IPS DF 6.9 (cell line): ENCODE measurements at regions not wholly inside any gene's neighbourhood (a gene's known extent, or its start where the extent isn't known, plus 50 kb on each side); places are given as distances from the start of the nearest gene placed in this dataset.
"Not testable (repeated sequence)": the region's sequence is repeated elsewhere in the genome, so short reads cannot be mapped to it uniquely, and the experiment has no call there.

Experiments
- DNase-seq: peaks from one replicate; pipeline ENCODE4 v3.0.0-alpha.2; 2013; ENCODE audit warnings: low read depth, low spot score
- H3K27ac ChIP-seq: one replicate; pipeline ENCODE4 v1.5.1; 2013; ENCODE audit warnings: low read length, control low read depth
- H3K27me3 ChIP-seq: 2 replicates; pipeline ENCODE4 v1.6.1; 2013; ENCODE audit warnings: mild to moderate bottlenecking, low read length; ENCODE audit not compliant: control insufficient read depth, insufficient read depth
- H3K36me3 ChIP-seq: 2 replicates; pipeline ENCODE4 v1.6.1; 2013; ENCODE audit warnings: low read length; ENCODE audit not compliant: control insufficient read depth, insufficient read depth
- H3K4me1 ChIP-seq: 2 replicates; pipeline ENCODE4 v1.6.1; 2013; ENCODE audit warnings: low read length; ENCODE audit not compliant: control insufficient read depth, insufficient read depth
- H3K4me3 ChIP-seq: 2 replicates; pipeline ENCODE4 v1.5.1; 2013; ENCODE audit warnings: mild to moderate bottlenecking, low read length
- H3K9me3 ChIP-seq: 2 replicates; pipeline ENCODE4 v1.6.1; 2013; ENCODE audit warnings: low read length, inconsistent platforms; ENCODE audit not compliant: control insufficient read depth, insufficient read depth
- WGBS: extraction: QIAGEN DNeasy Blood & Tissue Kit; methylation state at CpG from one replicate; pipeline ENCODE4 v1.1.7; 2013; ENCODE audit warnings: mixed read lengths, missing lambda C conversion rate; ENCODE audit not compliant: insufficient read length, insufficient coverage; 5-methylcytosine and 5-hydroxymethylcytosine counted together

DNA sequence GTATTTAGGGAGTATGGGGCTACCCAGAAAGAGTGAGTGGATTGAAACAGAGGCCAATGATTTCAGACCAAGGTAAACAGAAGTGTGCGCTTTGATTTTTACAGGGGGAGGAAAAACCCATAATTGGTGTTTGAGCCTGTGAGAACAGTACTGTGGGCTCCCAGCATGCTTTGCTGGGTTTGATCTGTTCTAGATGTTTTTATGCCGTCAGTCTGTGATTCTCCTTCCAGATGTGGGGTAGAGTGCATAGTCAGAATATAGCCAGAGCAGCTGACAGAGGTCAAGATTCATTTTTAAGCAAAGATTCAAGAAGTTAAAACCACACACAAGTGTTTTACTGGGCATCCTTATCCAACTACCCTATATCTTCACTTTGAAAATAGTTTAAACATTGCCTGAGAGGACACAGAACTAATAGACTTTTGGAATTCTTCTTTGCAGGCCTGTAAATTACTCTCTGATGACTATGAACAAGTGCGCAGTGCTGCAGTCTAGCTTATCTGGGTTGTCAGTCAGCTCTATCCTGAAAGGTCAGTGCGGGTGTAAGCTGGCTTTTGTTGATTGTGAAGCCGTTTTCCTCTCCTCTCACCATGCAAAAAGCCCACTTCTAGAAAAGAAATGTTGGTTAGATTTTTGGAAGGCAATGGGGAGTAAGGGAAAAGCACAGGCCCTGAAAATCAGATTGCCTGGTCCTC lies 216.2 kb upstream of the VKORC1L1 start:
- not testable (repeated sequence) for H3K9me3 ChIP-seq, DNase-seq, H3K27ac ChIP-seq, H3K27me3 ChIP-seq, H3K4me3 ChIP-seq, H3K36me3 ChIP-seq, H3K4me1 ChIP-seq
- WGBS: no CpG with 5 or more reads among the region's 5 CpGs

DNA sequence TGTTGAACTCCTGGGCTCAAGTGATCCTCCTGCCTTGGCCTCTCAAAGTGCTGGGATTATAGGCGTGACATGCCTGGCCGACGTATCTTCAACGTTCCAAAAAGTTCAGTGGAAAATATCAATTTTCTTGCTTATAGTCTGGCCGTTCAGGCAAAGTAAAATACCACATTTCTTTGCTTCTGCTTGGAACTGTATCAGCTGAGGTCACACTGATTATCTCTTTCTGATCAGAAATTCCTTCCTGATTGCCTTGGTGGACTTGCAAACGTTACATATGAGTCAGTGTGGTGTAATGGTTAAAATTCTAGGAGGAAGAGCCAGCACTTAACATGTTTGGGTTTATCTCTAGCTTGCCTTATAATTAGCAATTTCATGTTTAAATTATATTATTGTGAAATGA lies 189.5 kb upstream of the VKORC1L1 start:
- H3K4me3 ChIP-seq, H3K27me3 ChIP-seq, H3K4me1 ChIP-seq, H3K9me3 ChIP-seq, H3K36me3 ChIP-seq, H3K27ac ChIP-seq, DNase-seq: not testable (repeated sequence)
- no CpG with 5 or more reads among the region's 6 CpGs for whole genome bisulfite sequencing

DNA sequence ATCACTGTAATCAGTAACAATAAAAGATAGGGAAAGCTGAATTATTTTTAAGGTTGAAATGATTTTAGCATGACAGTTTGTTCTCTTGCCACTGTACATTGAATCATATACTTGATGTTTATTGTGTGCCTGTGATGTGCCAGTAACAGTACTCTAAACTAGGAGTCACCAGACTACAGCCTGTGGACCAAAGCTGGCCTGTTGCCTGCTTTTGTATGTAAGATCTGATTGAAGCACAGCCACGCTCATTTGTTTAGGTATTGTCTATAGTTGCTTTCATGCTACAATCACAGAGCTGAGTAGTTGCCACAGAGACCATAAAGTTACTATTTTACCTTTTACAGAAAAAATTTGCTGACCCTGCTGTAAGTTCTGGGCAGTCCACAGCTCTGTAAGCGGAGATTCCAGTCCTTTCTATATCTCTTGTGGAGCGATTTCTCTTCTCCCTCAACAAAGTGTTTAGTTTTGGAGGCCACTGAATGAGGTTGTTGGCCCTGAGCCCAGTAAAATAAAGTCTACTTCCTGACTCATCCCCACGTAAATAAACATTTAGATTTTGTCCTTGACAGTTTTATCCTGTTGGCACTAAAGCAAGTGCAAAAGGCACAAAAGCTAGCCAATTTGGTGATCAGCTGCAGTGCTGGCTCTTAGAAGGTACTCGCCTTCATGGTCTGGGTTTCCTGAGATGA lies 173.7 kb upstream of the VKORC1L1 start:
- H3K27me3 ChIP-seq, H3K4me1 ChIP-seq, H3K36me3 ChIP-seq, H3K9me3 ChIP-seq, H3K27ac ChIP-seq, DNase-seq, H3K4me3 ChIP-seq: not testable (repeated sequence)
- WGBS: no CpG with 5 or more reads among the region's 5 CpGs

DNA sequence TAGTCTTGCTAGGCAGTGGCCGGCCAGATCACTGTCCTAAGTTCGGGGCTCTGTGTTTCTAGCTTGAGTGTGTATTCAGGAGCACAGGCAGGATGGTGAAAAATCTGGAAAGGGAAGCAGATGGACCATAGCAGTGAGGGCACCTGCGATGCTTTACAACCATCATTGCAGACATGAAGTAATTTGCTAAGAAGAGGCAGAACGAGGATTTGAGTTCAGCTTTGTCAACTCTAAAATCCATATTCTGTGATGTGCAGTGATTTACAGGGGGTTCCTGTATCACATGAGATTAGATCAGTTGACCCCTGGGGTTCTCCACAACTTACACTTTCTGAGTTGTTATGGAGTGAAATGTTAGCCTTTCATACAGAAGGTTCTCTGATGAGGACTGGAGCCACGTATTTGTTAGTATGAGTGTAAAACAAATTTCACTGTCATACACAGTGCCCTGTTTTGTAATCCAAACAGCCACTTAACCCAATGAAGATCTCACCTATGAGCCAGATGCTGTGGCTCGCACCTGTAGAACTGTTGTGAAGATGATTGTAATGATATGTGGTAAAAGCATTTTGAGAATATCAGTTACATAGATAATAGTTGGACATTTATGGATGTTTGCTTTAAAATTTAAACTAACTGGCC lies 173.0 kb upstream of the VKORC1L1 start:
- H3K36me3 ChIP-seq, H3K4me3 ChIP-seq, H3K4me1 ChIP-seq, H3K27ac ChIP-seq, DNase-seq, H3K9me3 ChIP-seq, H3K27me3 ChIP-seq: not testable (repeated sequence)
- no CpG with 5 or more reads among the region's 6 CpGs for WGBS

DNA sequence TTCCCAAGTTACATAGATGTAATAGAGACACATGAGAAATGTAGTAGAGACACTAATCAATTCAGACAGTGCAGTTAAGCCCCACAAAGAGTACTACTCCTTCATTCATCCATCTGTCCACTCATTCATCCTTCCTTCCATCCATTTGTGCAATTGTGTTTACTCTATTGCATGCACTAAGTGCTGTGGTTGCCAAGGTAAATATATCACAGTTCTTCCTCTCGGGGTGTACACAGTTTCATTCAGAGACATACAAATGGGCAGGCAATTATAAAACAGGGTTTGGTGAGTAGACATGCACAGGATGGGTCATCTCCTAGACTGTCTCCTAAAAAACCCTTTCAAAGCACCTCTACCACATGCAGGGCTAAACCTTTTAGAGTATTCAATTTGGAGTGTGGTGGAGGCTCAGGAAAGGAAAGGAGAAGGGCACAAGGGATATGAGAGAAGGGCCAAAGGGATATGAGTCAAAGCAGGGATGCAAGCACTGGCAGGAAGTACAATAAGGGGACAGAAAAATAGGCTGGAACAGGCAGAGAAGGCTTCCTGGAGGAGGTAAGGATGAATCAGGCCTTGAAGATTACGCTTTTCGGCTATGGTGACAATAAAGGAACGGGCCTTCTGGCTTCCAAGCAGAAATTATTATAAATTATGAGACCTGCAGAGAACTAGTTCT lies 153.6 kb upstream of the VKORC1L1 start:
- H3K27ac ChIP-seq, H3K27me3 ChIP-seq, H3K36me3 ChIP-seq, H3K4me1 ChIP-seq, H3K9me3 ChIP-seq, DNase-seq, H3K4me3 ChIP-seq: not testable (repeated sequence)
- no CpG with 5 or more reads among the region's 4 CpGs for WGBS

DNA sequence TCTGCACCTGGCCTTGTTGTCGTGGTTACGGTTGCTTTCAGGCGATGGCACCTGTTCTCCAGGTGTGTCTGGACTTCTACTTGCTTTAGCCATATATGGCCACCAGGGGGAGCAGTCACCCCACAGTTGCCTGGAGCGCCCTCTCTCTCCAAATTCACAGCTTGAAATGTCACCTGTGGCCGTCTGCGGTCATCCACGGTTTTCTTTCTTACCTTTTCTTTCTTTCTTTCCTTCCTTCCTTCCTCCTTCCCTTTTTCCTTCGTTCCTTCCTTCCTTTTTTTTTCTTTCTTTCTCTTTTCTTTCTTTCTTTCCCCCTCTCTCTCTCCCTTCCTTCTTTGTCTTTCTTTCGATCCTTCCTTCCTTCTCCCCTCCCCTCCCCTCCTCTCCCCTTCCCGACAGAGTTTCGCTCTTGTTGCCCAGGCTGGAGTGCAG lies 150.5 kb upstream of the VKORC1L1 start:
- no peak overlapping the region for H3K27ac ChIP-seq
- no peaks in the 10 kb centered on the region for H3K4me1 ChIP-seq
- WGBS: no CpG with 5 or more reads among the region's 11 CpGs
- no peaks in the 10 kb centered on the region for H3K36me3 ChIP-seq
- H3K27me3 ChIP-seq: no peaks in the 10 kb centered on the region
- no peaks in the 10 kb centered on the region for H3K9me3 ChIP-seq
- H3K4me3 ChIP-seq: no peak overlapping the region
- DNase-seq: peak; percentile 58

DNA sequence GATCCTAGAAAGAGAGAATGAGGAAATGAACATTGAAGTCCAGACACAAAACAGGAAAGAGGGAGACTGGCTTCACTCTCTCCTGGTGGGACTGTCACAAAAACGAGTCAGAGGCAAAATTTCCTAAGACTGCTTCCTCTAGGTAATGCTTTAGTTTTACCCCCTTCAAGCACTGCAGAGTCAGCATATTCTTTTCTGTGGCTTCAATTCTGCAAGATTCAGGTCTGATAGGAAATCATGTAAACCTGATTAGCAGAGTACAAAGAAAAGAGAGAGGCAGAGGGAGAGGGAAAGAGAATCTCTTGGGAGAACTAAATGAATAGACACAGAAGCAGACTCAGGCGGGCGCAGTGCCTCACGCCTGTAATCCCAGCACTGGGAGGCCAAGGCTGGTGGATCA lies 145.7 kb upstream of the VKORC1L1 start:
- no CpG with 5 or more reads among the region's 4 CpGs for WGBS
- H3K9me3 ChIP-seq, H3K27ac ChIP-seq, DNase-seq, H3K36me3 ChIP-seq, H3K27me3 ChIP-seq, H3K4me3 ChIP-seq, H3K4me1 ChIP-seq: not testable (repeated sequence)

DNA sequence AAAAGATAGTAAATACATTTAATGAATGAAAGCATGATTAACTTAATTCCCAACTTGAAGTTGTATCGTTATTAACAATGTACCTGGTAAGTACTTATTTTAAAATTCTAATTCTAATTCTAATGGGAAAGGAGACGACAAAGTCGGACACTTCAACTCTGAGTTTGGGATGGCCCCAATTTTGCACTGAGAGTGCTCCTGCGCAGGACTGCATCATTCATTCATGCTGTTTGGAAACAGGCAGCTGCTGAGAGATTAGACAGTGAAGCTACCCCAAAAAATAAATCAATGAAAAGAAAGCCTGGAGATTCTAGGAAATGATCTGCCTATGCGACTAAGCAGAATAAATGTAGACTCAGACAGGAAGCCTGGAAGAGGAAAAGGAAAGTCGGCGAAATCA lies 141.7 kb upstream of the VKORC1L1 start:
- Histone ChIP-seq H3K36me3 (no peaks in the 10 kb centered on the region), H3K4me3 (peak overlapping the region; percentile 33; the same call in 1 of the 2 replicates), H3K27me3 (no peaks in the 10 kb centered on the region), H3K9me3 (no peaks in the 10 kb centered on the region), H3K27ac (no peak overlapping the region), H3K4me1 (no peaks in the 10 kb centered on the region)
- no CpG with 5 or more reads among the region's 7 CpGs for WGBS
- no peak for DNase-seq

DNA sequence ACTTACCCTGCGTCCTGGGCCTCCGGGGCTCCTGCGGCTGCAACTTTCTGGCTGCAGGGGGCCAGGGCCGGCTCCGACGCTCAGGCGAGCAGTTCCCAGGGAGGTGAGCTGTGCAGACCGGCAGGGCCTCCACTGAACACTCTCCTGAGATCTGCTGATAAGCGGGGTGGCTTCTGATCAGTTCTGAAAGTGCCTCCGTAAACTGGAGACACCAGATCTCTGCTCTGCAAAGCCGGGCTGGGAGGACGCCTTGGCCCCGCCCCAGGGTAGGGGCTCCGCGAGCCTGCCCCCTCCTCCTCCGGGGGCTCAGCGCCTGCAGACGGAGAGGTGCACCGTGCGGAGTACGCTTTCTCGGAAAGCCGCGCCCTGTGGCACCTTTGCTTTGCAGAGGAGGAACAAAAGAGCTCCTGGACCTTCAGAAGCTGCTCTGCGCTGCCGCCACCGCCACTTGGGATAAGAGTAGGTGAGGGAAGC lies 141.3 kb upstream of the VKORC1L1 start:
- no CpG with 5 or more reads among the region's 27 CpGs for WGBS
- DNase-seq: peak; percentile 11

DNA sequence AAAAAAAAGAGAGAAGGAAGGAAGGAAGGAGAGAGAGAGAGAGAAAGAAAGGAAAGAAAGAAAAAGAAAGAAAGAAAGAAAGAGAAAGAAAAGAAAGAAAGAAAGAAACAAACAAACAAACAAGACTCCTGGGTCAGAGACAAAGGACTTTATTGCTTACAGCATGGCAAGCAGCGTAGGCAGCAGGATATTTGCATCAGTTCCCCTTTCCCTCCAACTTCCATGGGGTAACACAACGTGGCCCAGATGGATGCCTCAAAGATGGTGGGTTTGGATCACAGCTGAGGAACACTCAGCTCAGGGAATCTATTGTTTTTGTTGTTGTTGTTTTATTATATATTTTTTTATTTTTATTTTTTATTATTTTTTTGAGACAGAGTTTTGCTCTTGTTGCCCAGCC lies 128.5 kb upstream of the VKORC1L1 start:
- H3K4me3 ChIP-seq: no peak overlapping the region
- no peaks in the 10 kb centered on the region for H3K9me3 ChIP-seq
- no peaks in the 10 kb centered on the region for H3K4me1 ChIP-seq
- no CpG with 5 or more reads among the region's 2 CpGs for WGBS
- no peak for DNase-seq
- H3K27me3 ChIP-seq: no peaks in the 10 kb centered on the region
- H3K36me3 ChIP-seq: no peaks in the 10 kb centered on the region
- H3K27ac ChIP-seq: no peak overlapping the region

More for the DNA sequence above, 141.3 kb upstream of the VKORC1L1 start:
- Histone ChIP-seq H3K9me3 (no peaks in the 10 kb centered on the region), H3K27ac (no peak overlapping the region), H3K4me1 (no peaks in the 10 kb centered on the region), H3K4me3 (peak overlapping the region; percentile 33; the same call in 1 of the 2 replicates), H3K27me3 (no peaks in the 10 kb centered on the region), H3K36me3 (no peaks in the 10 kb centered on the region)
